OCI-LY7 (cell line): ENCODE measurements at regions not wholly inside any gene's neighbourhood (a gene's known extent, or its start where the extent isn't known, plus 50 kb on each side); places are given as distances from the start of the nearest gene placed in this dataset.

Source experiments
- EZH2phosphoT487 ChIP-seq: fragments of 200-600 bp; sonication (generic); IDR thresholded peaks from 2 replicates; pipeline ENCODE4 v1.6.1; 2018; ENCODE audit warnings: low read depth, borderline replicate concordance, mild to moderate bottlenecking, mixed run types, antibody characterized with exemption, low read length, moderate library complexity, mixed read lengths
- TF ChIP-seq, protein P1 (sequence below): fragments of 200-600 bp; sonication (generic); conservative IDR thresholded peaks from 2 replicates; pipeline ENCODE4 v1.5.1; 2014; ENCODE audit warnings: mild to moderate bottlenecking, antibody characterized with exemption, low read length, moderate library complexity, mixed read lengths

DNA sequence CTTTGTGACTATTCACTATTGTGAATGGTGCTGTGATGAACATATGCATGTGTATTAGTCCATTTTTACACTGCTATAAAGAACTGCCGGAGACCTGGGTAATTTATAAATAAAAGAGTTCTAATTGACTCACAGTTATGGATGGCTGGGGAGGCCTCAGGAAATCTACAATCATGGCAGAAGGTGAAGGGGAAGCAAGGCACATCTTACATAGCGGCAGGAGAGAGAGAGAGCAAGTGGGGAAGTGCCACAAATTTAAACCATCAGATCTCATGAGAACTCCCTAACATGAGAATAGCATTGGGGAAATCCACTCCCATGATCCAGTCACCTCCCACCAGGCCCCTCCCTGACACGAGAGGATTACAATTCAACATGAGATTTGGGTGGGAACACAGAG, 90.8 kb downstream of the ATP23 start:
- TF ChIP-seq, protein P1, sequence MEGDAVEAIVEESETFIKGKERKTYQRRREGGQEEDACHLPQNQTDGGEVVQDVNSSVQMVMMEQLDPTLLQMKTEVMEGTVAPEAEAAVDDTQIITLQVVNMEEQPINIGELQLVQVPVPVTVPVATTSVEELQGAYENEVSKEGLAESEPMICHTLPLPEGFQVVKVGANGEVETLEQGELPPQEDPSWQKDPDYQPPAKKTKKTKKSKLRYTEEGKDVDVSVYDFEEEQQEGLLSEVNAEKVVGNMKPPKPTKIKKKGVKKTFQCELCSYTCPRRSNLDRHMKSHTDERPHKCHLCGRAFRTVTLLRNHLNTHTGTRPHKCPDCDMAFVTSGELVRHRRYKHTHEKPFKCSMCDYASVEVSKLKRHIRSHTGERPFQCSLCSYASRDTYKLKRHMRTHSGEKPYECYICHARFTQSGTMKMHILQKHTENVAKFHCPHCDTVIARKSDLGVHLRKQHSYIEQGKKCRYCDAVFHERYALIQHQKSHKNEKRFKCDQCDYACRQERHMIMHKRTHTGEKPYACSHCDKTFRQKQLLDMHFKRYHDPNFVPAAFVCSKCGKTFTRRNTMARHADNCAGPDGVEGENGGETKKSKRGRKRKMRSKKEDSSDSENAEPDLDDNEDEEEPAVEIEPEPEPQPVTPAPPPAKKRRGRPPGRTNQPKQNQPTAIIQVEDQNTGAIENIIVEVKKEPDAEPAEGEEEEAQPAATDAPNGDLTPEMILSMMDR = no peak
- no peak for TF ChIP-seq EZH2phosphoT487
